Smooth muscle cell (in vitro differentiated cells): ENCODE measurements at regions not wholly inside any gene's neighbourhood (a gene's known extent, or its start where the extent isn't known, plus 50 kb on each side); places are given as distances from the start of the nearest gene placed in this dataset.

Experiments
- DNase-seq: peaks from one replicate; lab custom pipeline; 2025; ENCODE audit not compliant: unreplicated experiment; lab: John Stamatoyannopoulos, UW
- H2AFZ ChIP-seq: fragments of 200-600 bp; sonication (generic); 2 replicates; pipeline ENCODE4 v1.6.0; 2016; ENCODE audit warnings: antibody characterized with exemption, low read depth, mild to moderate bottlenecking
- H3F3A ChIP-seq: fragments of 200-600 bp; sonication (generic); 2 replicates; pipeline ENCODE4 v1.6.0; 2017; ENCODE audit warnings: antibody characterized with exemption, low read depth
- H3K27ac ChIP-seq: fragments of 200-600 bp; sonication (generic); 2 replicates; pipeline ENCODE4 v1.5.1; 2016; ENCODE audit warnings: low read depth, mild to moderate bottlenecking
- H3K27me3 ChIP-seq: fragments of 200-600 bp; sonication (generic); 2 replicates; pipeline ENCODE4 v1.6.1; 2016; ENCODE audit warnings: low read depth, mild to moderate bottlenecking
- H3K36me3 ChIP-seq: fragments of 200-600 bp; sonication (generic); 2 replicates; pipeline ENCODE4 v1.5.1; 2016; ENCODE audit warnings: low read depth
- H3K4me1 ChIP-seq: fragments of 200-600 bp; sonication (generic); 2 replicates; pipeline ENCODE4 v1.5.1; 2016; ENCODE audit warnings: low read depth
- H3K4me2 ChIP-seq: fragments of 200-600 bp; sonication (generic); 2 replicates; pipeline ENCODE4 v1.6.0; 2016; ENCODE audit warnings: mild to moderate bottlenecking
- H3K4me3 ChIP-seq: fragments of 200-600 bp; sonication (generic); 2 replicates; pipeline ENCODE4 v1.5.1; 2016; ENCODE audit warnings: mild to moderate bottlenecking
- H3K79me2 ChIP-seq: fragments of 200-600 bp; sonication (generic); 2 replicates; pipeline ENCODE4 v1.6.0; 2016; ENCODE audit warnings: low read depth, mild to moderate bottlenecking
- H3K9ac ChIP-seq: fragments of 200-600 bp; sonication (generic); 2 replicates; pipeline ENCODE4 v1.6.0; 2016; ENCODE audit warnings: low read depth
- H3K9me3 ChIP-seq: fragments of 200-600 bp; sonication (generic); replicated peaks from 2 replicates; pipeline ENCODE4 v1.5.1; 2016; ENCODE audit warnings: low read depth
- H4K20me1 ChIP-seq: fragments of 200-600 bp; sonication (generic); 2 replicates; pipeline ENCODE4 v1.6.0; 2016; ENCODE audit warnings: low read depth
- CTCF ChIP-seq: fragments of 200-600 bp; sonication (generic); IDR thresholded peaks from 2 replicates; pipeline ENCODE4 v1.5.1; 2017; ENCODE audit warnings: borderline replicate concordance, mild to moderate bottlenecking, antibody characterized with exemption; ENCODE audit not compliant: insufficient read depth, poor library complexity, severe bottlenecking
- WGBS: methylation state at CpG from one replicate; pipeline ENCODE4 v1.1.7; 2016; ENCODE audit warnings: low lambda C conversion rate; 5-methylcytosine and 5-hydroxymethylcytosine counted together

- H3K27ac ChIP-seq, result no peak overlapping the region
- WGBS, result 83% methylated on average over 2 of the region's 2 CpGs
- H3K4me1 ChIP-seq, result no peaks in the 10 kb centered on the region
- no peaks in the 10 kb centered on the region for H3F3A ChIP-seq
- no peak for TF ChIP-seq CTCF
- no peaks in the 10 kb centered on the region for H3K9me3 ChIP-seq
- no peak overlapping the region for H3K4me2 ChIP-seq
- H2AFZ ChIP-seq, result no peak overlapping the region
- no peak overlapping the region for H3K9ac ChIP-seq
- H3K27me3 ChIP-seq, result no peaks in the 10 kb centered on the region
- H3K36me3 ChIP-seq, result no peaks in the 10 kb centered on the region
- DNase-seq, result no peak
- H3K4me3 ChIP-seq, result no peak overlapping the region
- H4K20me1 ChIP-seq, result no peaks in the 10 kb centered on the region
- no peaks in the 10 kb centered on the region for H3K79me2 ChIP-seq
These were observed 99.5 kb downstream of the PRDM9 start for GRCh38 chr5:23606927-23607326.

- no peaks in the 10 kb centered on the region for H3K36me3 ChIP-seq
- no peak for TF ChIP-seq CTCF
- no peak overlapping the region for H3K27ac ChIP-seq
- no peaks in the 10 kb centered on the region for H3K9me3 ChIP-seq
- no peak overlapping the region for H2AFZ ChIP-seq
- no peaks in the 10 kb centered on the region for H3K4me1 ChIP-seq
- no peaks in the 10 kb centered on the region for H3K79me2 ChIP-seq
- H3K27me3 ChIP-seq, result no peaks in the 10 kb centered on the region
- no peaks in the 10 kb centered on the region for H4K20me1 ChIP-seq
- H3K4me2 ChIP-seq, result no peak overlapping the region
- no peaks in the 10 kb centered on the region for H3F3A ChIP-seq
- DNase-seq, result no peak
- H3K9ac ChIP-seq, result no peak overlapping the region
- 70% methylated on average over 2 of the region's 2 CpGs for WGBS
- H3K4me3 ChIP-seq, result no peak overlapping the region
These were observed 105.3 kb downstream of the PRDM9 start for GRCh38 chr5:23612701-23613100.

GRCh38 chr5:23613566-23613965, 106.2 kb downstream of the PRDM9 start:
- no peak overlapping the region for H3K27ac ChIP-seq
- H3K4me1 ChIP-seq, result no peaks in the 10 kb centered on the region
- no peak overlapping the region for H2AFZ ChIP-seq
- TF ChIP-seq CTCF, result no peak
- WGBS, result 68% methylated on average over 1 of the region's 1 CpG
- H3K27me3 ChIP-seq, result no peaks in the 10 kb centered on the region
- H3K79me2 ChIP-seq, result no peaks in the 10 kb centered on the region
- no peaks in the 10 kb centered on the region for H3K36me3 ChIP-seq
- no peak overlapping the region for H3K4me3 ChIP-seq
- H3K9ac ChIP-seq, result no peak overlapping the region
- H4K20me1 ChIP-seq, result no peaks in the 10 kb centered on the region
- no peaks in the 10 kb centered on the region for H3K9me3 ChIP-seq
- DNase-seq, result no peak
- no peak overlapping the region for H3K4me2 ChIP-seq
- no peaks in the 10 kb centered on the region for H3F3A ChIP-seq

- WGBS, result 70% methylated on average over 1 of the region's 1 CpG
- TF ChIP-seq CTCF, result no peak
- H3K36me3 ChIP-seq, result no peaks in the 10 kb centered on the region
These were observed 107.0 kb downstream of the PRDM9 start for GRCh38 chr5:23614422-23614821.

More at GRCh38 chr5:23614422-23614821, 107.0 kb downstream of the PRDM9 start:
- no peak overlapping the region for H3K27ac ChIP-seq
- H4K20me1 ChIP-seq, result no peaks in the 10 kb centered on the region
- no peak overlapping the region for H2AFZ ChIP-seq
- H3K9me3 ChIP-seq, result no peaks in the 10 kb centered on the region
- H3K4me3 ChIP-seq, result no peak overlapping the region
- no peaks in the 10 kb centered on the region for H3F3A ChIP-seq
- no peaks in the 10 kb centered on the region for H3K4me1 ChIP-seq
- H3K79me2 ChIP-seq, result no peaks in the 10 kb centered on the region
- H3K27me3 ChIP-seq, result no peaks in the 10 kb centered on the region
- H3K4me2 ChIP-seq, result no peak overlapping the region
- no peak overlapping the region for H3K9ac ChIP-seq
- DNase-seq, result no peak
